Stimulated activated CD4-positive, alpha-beta T cell treated with anti-CD3 and anti-CD28 coated beads, Interleukin-15, amount 100 ng/mL, for 24 hours (primary cell): ENCODE measurements at regions not wholly inside any gene's neighbourhood (a gene's known extent, or its start where the extent isn't known, plus 50 kb on each side); places are given as distances from the start of the nearest gene placed in this dataset.

ENCODE experiments used
- DNase-seq: peaks from one replicate; pipeline ENCODE4 v3.0.0-alpha.2; 2020

GRCh38 chr16:85348065-85348840 is 236.0 kb upstream of the CIBAR2 start:
- DNase-seq = no peak

- no peak for DNase-seq
These were observed 236.7 kb upstream of the CIBAR2 start for GRCh38 chr16:85348911-85349334.

- no peak for DNase-seq
These were observed 237.3 kb upstream of the CIBAR2 start for GRCh38 chr16:85349365-85350145.

- DNase-seq = no peak
These were observed 238.0 kb upstream of the CIBAR2 start for GRCh38 chr16:85350146-85350728.

- DNase-seq = no peak
These were observed 238.7 kb upstream of the CIBAR2 start for GRCh38 chr16:85350973-85351372.

GRCh38 chr16:85353013-85353412 is 240.7 kb upstream of the CIBAR2 start:
- DNase-seq = no peak

- DNase-seq = no peak
These were observed 241.8 kb upstream of the CIBAR2 start for GRCh38 chr16:85353839-85354685.

GRCh38 chr16:85354686-85355514 is 242.6 kb upstream of the CIBAR2 start:
- no peak for DNase-seq

- no peak for DNase-seq
These were observed 243.2 kb upstream of the CIBAR2 start for GRCh38 chr16:85355515-85355837.

- no peak for DNase-seq
These were observed 243.9 kb upstream of the CIBAR2 start for GRCh38 chr16:85356157-85356556.

GRCh38 chr16:85357323-85357722 is 245.1 kb upstream of the CIBAR2 start:
- no peak for DNase-seq

GRCh38 chr16:85357924-85358505 is 245.7 kb upstream of the CIBAR2 start:
- DNase-seq = no peak

GRCh38 chr16:85358704-85359146 is 246.5 kb upstream of the CIBAR2 start:
- DNase-seq = no peak

- no peak for DNase-seq
These were observed 247.0 kb upstream of the CIBAR2 start for GRCh38 chr16:85359147-85359822.

- DNase-seq = no peak
These were observed 248.3 kb upstream of the CIBAR2 start for GRCh38 chr16:85360323-85361277.

- DNase-seq = no peak
These were observed 249.3 kb upstream of the CIBAR2 start for GRCh38 chr16:85361441-85362118.

- DNase-seq = no peak
These were observed 250.2 kb upstream of the CIBAR2 start for GRCh38 chr16:85362443-85362842.

- DNase-seq = no peak
These were observed 249.7 kb upstream of the GSE1 start for GRCh38 chr16:85363427-85363826.

- no peak for DNase-seq
These were observed 249.2 kb upstream of the GSE1 start for GRCh38 chr16:85363881-85364280.
